HG03095 (cell line): ENCODE measurements at regions not wholly inside any gene's neighbourhood (a gene's known extent, or its start where the extent isn't known, plus 50 kb on each side); places are given as distances from the start of the nearest gene placed in this dataset.
A peak's percentile ranks its signal among the peaks of the same experiment; 100 is the strongest.
"Not testable (repeated sequence)": the region's sequence is repeated elsewhere in the genome, so short reads cannot be mapped to it uniquely, and the experiment has no call there.

Experiments
- ATAC-seq: cut with Tn5 transposase; IDR thresholded peaks from one replicate; pipeline ENCODE4 v1.9.1; 2021; ENCODE audit warnings: moderate library complexity; ENCODE audit not compliant: unreplicated experiment

DNA sequence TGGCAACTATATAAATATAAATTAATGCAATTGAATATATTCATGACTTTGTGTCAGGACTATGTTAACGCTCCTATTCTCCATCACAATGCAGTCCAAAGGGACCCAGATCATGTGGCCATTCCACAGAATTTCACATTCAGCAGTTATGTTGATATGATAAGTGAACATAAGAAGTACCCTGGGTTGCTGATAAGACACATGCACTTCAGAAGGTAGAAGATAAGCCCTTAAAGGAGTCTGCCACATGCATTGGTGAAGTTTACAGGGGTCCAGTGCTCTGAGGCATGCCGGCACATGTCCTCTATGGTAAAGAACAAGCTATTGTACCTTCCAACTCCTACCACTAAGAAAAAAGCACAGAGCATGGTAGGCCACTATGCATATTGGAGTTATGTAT is 76.4 kb downstream of the PHAX start:
- no peak for ATAC-seq

DNA sequence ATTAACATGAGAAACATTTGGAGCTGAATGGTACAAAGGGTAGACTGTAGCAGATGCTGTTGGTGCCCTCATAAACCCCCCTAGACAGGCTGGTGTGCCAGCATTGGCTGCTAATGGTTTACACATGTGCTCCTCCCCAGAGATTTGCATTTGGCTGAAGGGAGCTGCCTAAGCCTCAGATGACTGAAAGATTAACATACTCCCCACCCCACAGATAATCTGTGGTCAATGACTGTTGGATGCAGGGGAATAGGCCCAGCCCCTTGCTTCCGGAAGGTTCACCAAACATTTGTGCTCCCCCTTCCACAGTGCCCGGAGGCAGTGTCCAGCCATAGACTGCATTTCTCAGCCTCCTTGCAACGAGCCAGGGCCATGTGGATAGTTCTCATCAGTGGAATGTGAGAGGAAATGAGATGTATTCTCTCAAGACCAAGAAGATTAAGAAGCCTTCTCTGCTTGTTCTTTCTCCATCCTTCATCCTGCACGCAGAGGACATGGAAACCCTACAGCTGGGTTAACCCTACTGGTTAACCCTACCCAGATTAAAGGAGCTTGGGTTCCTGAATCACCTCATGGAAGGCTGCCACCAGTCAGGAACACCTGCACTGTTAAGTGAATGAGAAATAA is 79.6 kb downstream of the PHAX start:
- ATAC-seq: peak; percentile 57

DNA sequence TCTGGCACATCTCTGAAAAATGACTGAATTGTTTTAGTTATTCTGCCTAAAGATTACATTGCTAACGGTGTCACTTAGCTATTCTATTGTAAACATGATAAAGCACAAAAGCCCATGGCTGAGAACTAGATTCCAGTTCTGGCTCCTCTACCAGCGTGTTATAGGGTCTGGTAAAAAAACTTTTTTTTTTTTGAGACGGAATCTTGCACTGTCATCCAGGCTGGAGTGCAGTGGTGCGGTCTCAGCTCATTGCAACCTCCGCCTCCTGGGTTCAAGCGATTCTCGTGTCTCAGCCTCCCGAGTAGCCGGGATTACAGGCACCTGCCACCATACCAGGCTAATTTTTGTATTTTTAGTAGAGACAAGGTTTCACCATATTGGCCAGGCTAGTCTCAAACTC is 80.6 kb downstream of the PHAX start:
- ATAC-seq: not testable (repeated sequence)

DNA sequence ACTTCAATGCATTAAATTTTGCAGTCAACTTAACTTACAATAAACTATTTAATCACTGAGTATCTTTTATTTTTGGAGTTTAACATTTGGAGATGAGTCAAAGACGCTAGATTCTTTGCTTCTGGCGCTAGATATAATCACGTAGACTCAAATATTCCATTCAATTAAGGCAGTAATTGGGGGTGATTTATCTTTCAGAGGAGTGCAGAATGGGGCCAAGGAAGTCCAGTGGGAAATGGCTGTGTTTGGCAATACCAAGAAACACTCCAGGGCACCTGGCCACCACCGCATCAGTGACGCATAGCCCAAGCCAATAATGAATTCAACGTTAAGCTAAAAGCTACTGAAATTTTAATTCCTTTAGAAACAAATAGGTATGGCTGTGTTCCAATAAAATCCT is 81.2 kb downstream of the PHAX start:
- no peak for ATAC-seq

DNA sequence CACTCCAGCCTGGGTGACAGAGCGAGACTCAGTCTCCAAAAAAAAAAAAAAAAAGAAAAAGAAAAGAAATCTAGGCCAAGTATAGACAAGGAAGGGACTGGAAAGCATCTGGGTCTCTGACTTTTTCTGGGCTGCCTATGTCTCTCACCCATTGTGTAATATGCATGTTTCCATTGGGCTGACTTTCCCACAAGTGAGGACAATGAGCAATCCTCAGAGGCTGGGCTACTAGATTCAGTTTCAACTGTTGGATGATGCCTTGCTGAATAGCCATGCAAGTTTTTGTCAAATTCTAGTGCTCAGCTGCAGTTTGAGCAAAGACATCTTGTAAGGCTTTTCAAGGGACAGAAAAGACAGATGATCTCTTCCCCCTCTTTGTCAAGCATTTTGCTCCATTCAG is 82.1 kb downstream of the PHAX start:
- ATAC-seq: no peak

DNA sequence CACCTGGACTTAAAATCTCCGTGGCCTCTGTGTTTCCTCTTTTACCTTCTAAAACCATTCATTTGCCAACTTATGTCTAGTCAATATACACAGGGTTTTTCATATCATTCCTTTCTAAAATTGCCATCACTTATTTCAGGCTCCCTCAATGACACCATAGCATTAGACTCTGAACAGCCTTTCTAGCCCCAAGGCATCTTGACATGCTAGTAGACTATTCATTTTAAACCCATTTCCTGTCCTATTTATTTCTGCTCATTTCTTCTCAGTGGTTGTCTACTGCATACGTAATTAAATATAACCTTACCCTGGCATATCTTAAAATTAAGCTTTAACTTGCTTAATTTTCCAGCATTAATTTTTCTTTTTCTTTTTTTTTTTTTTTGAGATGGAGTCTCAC is 83.2 kb downstream of the PHAX start:
- no peak for ATAC-seq

DNA sequence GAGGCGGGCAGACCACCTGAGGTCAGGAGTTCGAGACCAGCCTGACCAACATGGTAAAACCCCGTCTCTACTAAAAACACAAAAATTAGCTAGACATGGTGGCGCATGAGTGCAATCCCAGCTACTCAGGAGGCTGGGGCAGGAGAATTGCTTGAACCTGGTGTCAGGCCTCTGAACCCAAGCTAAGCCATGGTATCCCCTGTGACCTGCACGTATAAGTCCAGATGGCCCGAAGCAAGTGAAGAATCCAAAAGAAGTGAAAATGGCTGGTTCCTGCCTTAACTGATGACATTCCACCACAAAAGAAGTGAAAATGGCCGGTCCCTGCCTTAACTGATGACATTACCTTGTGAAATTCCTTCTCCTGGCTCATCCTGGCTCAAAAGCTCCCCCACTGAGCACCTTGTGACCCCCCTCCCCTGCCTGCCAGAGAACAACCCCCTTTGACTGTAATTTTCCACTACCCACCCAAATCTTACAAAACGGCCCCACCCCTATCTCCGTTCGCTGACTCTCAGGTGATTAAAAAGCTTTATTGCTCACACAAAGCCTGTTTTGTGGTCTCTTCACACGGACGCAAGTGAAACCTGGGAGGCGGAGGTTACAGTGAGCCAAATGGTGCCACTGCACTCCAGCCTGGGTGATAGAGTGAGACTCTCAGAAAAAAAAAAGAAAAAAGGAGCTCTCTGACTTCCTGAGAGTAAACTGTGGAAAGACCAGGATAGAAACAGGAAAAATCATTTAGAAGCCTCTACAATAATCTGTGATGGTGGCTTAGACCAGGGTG is 84.1 kb downstream of the PHAX start:
- ATAC-seq: not testable (repeated sequence)

DNA sequence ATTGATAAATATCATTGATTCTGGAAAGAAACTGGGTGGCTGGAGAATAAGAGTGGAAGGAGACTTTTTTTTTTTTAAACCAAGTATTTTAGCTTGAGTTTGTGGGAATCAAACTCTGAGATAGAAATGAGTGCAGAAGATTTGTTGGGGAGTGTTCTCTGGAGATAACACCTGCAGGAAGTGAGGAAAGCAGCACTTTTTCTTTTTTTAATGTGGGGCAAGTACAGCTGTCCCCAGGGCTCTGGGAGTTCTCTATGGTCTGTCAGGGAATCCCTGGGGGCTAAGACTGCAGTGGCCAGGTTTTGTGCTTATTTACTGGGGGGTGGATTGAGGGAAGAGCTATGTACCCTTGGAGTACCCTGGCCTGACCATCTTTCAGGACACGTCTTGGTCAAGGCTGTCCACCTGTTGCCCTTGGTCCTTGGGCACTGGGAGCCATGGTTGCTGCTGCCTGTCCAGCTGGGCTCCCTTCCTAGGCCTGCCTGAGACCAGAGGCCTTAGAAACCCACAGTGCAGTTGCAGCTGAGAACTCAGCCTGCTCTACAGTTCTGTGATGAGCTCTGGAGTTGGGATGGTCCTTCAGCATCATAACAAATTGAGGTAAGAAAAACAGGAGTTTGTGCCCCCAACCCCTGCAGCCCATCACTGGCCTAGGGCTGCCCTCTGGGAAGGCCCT is 85.8 kb downstream of the PHAX start:
- peak; percentile 73 for ATAC-seq

DNA sequence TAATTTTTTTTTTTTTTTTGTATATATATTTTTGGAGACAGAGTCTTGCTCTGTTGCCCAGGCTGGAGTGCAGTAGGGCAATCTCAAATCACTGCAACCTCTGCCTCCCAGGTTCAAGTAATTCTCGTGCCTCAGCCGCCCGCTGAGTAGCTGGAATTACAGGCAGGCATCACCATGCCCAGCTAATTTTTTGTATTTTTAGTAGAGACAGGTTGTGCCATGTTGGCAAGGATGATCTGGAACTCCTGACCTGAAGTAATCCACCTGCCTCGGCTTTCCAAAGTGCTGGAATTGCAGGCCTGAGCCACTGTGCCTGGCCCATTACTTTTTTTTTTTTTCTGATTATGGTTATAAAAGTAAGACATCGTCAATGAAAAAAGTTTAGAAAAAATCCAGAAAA is 84.0 kb upstream of the LMNB1 start:
- no peak for ATAC-seq

DNA sequence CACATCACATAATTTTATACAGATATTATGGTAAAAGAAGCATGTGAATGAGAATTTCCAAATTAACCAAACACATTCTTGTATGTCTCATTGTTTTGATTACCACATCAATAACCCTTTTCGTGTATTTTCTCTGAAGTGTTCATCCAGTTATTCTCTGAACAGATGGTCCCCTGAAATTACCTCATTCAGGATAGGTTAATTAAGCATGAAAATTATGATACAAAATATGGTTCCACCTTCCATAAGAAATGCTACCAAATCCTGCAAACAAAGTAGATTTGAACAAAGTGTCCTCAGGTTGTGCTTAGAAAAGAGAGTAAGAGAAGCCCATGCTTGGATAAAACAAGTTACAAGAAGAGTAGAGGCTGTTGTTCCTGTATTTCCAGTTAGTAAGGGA is 83.1 kb upstream of the LMNB1 start:
- no peak for ATAC-seq

DNA sequence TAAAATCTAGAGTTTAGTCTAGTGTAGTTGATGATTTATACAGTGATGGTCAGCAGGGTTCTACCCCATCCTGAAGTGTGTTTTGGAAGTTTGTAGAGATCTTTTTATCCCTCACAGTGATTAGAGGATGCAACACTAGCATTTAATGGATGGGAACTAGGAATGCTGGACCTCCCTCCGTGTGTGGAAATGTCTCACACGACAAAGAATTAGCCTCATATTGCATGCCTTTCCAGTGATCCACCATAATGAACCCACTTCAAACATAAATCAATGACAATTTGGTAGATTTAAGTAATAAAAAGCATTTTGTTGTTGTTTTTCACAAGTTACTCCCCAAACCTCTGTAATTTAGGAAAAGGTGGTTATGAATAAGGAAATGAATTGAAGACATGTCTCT is 82.5 kb upstream of the LMNB1 start:
- ATAC-seq: no peak

DNA sequence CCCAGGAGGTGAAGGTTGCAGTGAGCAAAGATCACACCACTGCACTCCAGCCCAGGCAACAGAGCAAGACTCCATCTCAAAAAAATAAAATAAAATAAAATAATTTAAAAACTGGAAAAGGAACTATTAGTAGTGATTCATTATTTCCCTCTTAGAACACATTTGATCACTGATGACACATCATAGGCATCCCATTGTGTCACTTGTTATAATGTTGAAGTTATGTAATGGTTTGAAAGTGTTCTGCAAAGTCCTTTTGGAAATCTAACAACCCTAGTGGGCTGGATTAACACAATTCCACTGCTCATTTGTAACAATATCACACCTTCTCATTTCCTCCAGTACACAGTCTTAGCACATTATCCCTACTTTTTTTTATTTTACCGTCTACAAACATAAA is 81.8 kb upstream of the LMNB1 start:
- ATAC-seq: no peak

DNA sequence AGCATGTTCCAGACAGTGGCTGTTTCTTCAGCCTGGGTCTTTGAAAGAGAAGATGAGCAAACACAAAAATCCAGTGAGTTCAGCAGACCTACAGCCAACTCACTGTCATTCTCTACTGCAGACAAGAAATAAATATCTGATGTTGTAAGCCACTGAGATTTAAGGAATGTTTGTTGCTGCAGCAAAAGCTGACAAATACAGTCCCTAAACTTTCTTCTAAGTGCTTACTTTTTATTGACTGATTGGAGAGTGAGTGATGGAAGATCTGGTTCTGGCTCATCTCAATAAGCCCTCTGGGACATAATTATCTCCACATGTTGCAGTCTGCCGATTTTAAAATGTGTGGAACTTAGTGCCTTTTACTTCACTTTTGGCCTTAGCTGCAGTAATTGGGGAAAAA is 69.9 kb upstream of the LMNB1 start:
- ATAC-seq: no peak

DNA sequence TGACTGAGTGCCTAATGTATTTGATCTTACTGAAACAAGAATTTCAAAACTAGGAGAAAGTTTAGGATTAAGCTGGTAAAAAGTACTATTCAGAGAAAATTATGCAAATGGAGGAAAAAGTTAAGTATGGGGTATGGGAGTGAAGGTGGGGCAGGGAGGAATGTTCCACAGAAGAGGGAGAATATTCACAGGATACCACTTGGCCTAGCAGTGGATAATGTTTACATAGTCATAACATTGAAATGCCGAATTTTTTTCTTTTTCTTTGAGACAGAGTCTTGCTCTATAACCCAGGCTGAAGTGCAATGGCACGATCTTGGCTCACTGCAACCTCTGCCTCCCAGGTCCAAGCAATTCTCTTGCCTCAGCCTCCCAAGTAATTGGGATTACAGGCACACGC is 61.2 kb upstream of the LMNB1 start:
- ATAC-seq: no peak

DNA sequence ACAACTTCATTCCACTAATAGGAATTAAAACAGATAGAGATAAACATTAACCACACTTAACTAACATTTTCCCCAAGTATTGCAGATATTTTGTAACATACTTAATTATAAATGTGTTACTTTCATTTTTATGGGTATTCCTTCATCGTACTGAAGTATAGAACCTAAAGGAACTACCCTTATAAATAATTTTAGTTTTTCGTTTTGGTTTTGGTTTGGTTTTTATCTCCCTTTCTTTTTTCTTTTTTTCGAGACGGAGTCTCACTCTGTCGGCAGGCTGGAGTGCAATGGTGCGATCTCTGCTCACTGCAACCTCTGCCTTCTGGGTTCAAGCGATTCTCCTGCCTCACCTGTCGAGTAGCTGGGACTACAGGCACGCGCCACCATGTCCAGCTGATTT is 60.1 kb upstream of the LMNB1 start:
- ATAC-seq: no peak

DNA sequence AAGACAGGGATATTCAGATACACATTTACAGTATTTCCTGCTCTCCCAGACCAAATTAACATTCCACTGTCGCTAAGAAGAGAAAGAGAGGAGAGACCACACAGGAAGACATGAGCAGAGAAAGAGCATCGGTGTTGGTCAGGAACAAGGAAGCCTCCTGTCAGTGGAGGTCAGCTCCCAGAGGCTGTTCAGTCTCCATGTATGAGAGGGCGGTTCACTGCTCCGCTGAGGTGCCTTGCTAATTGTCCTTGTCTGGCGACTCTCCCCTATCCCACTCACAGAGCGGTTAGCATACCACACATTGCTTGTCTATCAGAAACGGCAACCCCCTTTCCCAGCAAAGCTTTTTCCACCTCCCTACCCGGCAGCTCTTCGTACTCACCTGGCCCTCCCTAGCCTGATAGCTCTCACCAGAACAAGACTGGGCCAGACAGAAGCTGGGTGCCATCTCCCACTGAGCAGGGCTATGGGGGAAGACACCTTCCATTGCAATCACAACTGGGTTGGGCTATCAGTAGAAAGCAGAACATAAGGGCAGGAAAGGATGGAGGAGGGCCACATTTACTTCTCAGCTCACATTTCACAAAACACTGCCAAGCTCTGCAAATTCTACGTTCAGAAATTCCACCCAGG is 58.6 kb upstream of the LMNB1 start:
- no peak for ATAC-seq

DNA sequence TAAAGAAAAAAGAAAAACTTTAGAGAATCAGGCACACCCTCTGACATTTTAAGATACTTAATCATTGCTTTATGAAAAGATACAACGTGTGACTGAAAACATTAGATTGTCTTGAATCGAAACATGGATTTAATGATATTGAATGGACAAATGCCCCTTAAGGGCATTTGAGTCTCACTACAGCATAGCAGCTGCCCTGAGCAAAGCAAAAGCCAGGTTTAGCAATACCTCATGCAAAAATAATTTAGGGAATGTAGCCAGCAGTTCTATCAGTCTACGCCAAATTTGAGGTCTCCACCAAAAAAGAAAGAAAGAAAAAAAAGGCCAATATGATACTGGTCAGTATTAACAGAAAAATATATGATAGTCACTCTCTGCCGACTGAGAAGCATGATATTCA is 56.6 kb upstream of the LMNB1 start:
- ATAC-seq: no peak

DNA sequence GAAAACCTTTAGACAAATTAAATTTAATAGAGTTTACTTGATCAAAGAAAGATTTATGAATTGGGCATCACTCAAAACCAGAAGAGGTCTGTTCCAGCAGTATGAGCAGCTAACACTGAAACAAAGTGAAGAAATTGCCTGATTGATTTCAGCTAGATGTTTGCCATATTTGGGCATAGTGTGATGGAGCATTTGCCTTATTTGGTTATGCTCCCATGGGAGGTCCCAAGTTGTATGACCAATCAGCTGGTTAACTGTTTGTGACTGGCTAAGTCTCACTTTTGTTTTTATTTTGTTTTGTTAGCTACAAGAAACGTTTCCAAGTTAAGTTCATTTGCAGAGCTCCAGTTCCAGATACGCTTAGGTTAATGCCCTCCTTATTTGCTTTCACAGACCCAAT is 53.3 kb upstream of the LMNB1 start:
- ATAC-seq: no peak
